Activated CD4-positive, alpha-beta memory T cell treated with anti-CD3 and anti-CD28 coated beads for 36 hours (primary cell): ENCODE measurements at regions not wholly inside any gene's neighbourhood (a gene's known extent, or its start where the extent isn't known, plus 50 kb on each side); places are given as distances from the start of the nearest gene placed in this dataset.
"Not testable (repeated sequence)": the region's sequence is repeated elsewhere in the genome, so short reads cannot be mapped to it uniquely, and the experiment has no call there.

Experiments
- CTCF ChIA-PET: fragments of 350-600 bp; sonication (Branson Sonifier 250); formaldehyde crosslinking; loops from one replicate; lab custom pipeline; 2021; ENCODE audit warnings: antibody characterized with exemption, inconsistent platforms; lab: Charles Lee
- POLR2A ChIA-PET: fragments of 350-600 bp; sonication (Branson Sonifier 250); formaldehyde crosslinking; loops from one replicate; lab custom pipeline; 2021; ENCODE audit warnings: antibody characterized with exemption; lab: Charles Lee
- DNase-seq: peaks from one replicate; pipeline ENCODE4 v3.0.0-alpha.2; 2020
- H3K27ac Mint-ChIP-seq: one replicate; pipeline ENCODE4 v1.8.0; 2021; ENCODE audit warnings: mixed read lengths
- H3K27me3 Mint-ChIP-seq: one replicate; pipeline ENCODE4 v1.8.0; 2021; ENCODE audit warnings: mixed read lengths
- H3K36me3 Mint-ChIP-seq: one replicate; pipeline ENCODE4 v1.8.0; 2021; ENCODE audit warnings: mixed read lengths
- H3K4me1 Mint-ChIP-seq: one replicate; pipeline ENCODE4 v1.8.0; 2021; ENCODE audit warnings: low read depth, mixed read lengths
- H3K4me3 Mint-ChIP-seq: one replicate; pipeline ENCODE4 v1.8.0; 2021; ENCODE audit warnings: mild to moderate bottlenecking, mixed read lengths
- H3K9me3 Mint-ChIP-seq: one replicate; pipeline ENCODE4 v1.8.0; 2021; ENCODE audit warnings: mixed read lengths
- intact Hi-C: fragments of 100-400 bp; cut with micrococcal nuclease; formaldehyde crosslinking; loops from one replicate; pipeline ENCODE4 v1.15.1; 2023

GRCh38 chr20:55417836-55418235 is 587.5 kb downstream of the CBLN4 start:
- H3K27me3 Mint-ChIP-seq, result no peaks in the 10 kb centered on the region
- peaks cover 6% of the 10 kb centered on the region for H3K9me3 Mint-ChIP-seq
- POLR2A ChIA-PET, result no interaction called here
- no peak overlapping the region for H3K27ac Mint-ChIP-seq
- DNase-seq, result no peak
- CTCF ChIA-PET, result no interaction called here
- intact Hi-C loops, result no loop called here
- H3K36me3 Mint-ChIP-seq, result no peaks in the 10 kb centered on the region
- H3K4me1 Mint-ChIP-seq, result no peaks in the 10 kb centered on the region
- no peak overlapping the region for H3K4me3 Mint-ChIP-seq

DNA sequence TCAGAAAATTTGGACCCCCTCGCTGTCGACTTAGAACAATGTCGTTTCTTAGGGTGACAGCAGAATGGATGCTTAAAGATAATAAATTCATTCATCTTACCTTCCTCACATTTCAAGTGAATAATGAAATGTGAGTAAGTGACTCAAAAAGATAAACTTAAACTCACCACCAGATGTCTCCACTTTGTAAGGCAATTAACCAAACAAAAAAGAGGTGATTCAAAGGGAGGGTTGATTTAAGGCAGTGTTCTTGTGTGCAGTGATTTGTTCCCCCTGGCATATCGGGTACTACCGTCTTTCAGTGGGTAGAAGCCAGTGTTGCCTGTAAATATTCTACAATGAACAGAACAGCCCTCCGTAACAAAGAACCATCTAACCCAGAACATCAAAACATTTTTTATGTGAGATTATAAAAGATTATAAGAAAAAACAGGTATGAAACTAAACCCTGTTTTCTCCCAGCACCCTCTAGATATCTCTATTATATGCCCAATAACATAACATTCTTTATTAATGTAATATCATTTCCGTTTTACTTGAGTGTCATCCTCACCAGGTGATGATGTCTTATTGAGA is 589.7 kb downstream of the CBLN4 start:
- Mint-ChIP-seq H3K36me3 (no peaks in the 10 kb centered on the region), H3K4me1 (no peaks in the 10 kb centered on the region), H3K9me3 (peaks cover 8% of the 10 kb centered on the region), H3K27me3 (no peaks in the 10 kb centered on the region), H3K4me3 (no peak overlapping the region), H3K27ac (no peak overlapping the region)
- intact Hi-C loops, result no loop called here
- POLR2A ChIA-PET, result no interaction called here
- no peak for DNase-seq
- CTCF ChIA-PET, result no interaction called here

GRCh38 chr20:55412508-55412907 is 592.8 kb downstream of the CBLN4 start:
- CTCF ChIA-PET, H3K4me3 Mint-ChIP-seq, intact Hi-C loops, H3K36me3 Mint-ChIP-seq, H3K4me1 Mint-ChIP-seq, H3K27ac Mint-ChIP-seq, DNase-seq, POLR2A ChIA-PET, H3K9me3 Mint-ChIP-seq, H3K27me3 Mint-ChIP-seq: not testable (repeated sequence)

GRCh38 chr20:55406891-55407290 is 598.4 kb downstream of the CBLN4 start:
- intact Hi-C loops, result no loop called here
- POLR2A ChIA-PET, result no interaction called here
- peaks cover 12% of the 10 kb centered on the region for H3K9me3 Mint-ChIP-seq
- no peaks in the 10 kb centered on the region for H3K36me3 Mint-ChIP-seq
- H3K27me3 Mint-ChIP-seq, result no peaks in the 10 kb centered on the region
- CTCF ChIA-PET, result no interaction called here
- no peak overlapping the region for H3K27ac Mint-ChIP-seq
- H3K4me3 Mint-ChIP-seq, result no peak overlapping the region
- no peak for DNase-seq
- H3K4me1 Mint-ChIP-seq, result no peaks in the 10 kb centered on the region

DNA sequence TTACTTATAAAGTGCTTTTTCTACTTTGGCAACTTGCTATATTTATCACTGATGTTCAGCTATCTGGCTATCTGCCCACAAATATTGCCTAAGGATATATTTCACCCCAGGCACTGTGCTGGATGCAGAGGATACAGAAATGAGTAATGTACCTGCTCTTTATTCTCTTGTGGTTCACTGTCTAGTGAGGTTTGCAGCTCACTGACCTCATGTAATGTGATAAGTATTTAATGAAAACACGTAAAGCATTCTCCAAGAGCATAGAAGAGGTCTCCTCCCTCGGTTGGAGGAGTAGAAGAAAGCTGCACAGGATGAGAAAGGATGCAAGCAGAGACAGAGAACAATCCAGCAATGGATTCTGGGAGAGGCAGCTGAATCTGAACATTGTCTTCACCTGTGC is 610.7 kb downstream of the CBLN4 start:
- POLR2A ChIA-PET, result no interaction called here
- intact Hi-C loops, result no loop called here
- no peaks in the 10 kb centered on the region for H3K4me1 Mint-ChIP-seq
- DNase-seq, result no peak
- H3K4me3 Mint-ChIP-seq, result no peak overlapping the region
- no peaks in the 10 kb centered on the region for H3K36me3 Mint-ChIP-seq
- peaks cover 15% of the 10 kb centered on the region for H3K9me3 Mint-ChIP-seq
- H3K27me3 Mint-ChIP-seq, result no peaks in the 10 kb centered on the region
- no peak overlapping the region for H3K27ac Mint-ChIP-seq
- CTCF ChIA-PET, result interaction anchor here (0.7 kb wide), 1 partner anchor 16 kb away, joined by 3 read pairs; no protein-coding TSS in a partner anchor

DNA sequence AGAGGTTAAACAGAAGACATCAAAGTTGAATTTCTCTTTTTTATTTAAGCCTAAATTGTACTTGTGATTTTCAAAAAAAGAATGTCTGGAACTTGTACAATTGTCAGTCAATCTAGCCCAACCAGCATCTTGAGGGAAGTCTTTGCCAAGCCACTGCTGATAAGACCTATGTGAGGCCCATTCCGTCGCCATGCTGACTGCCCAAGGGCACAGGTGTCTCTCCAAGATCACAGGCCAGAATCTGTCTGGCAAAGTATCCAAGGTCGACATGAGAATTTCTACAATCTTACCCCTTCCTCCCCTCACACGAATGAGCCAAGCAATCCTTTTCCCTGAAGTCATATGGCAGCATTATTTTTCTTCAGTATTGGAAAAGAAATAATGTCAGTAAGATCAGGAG is 614.5 kb downstream of the CBLN4 start:
- DNase-seq, result no peak
- Mint-ChIP-seq H3K27me3 (no peaks in the 10 kb centered on the region), H3K27ac (no peak overlapping the region), H3K36me3 (no peaks in the 10 kb centered on the region), H3K4me3 (no peak overlapping the region), H3K9me3 (peaks cover 19% of the 10 kb centered on the region), H3K4me1 (no peaks in the 10 kb centered on the region)
- intact Hi-C loops, result no loop called here
- ChIA-PET CTCF (no interaction called here), POLR2A (no interaction called here)

DNA sequence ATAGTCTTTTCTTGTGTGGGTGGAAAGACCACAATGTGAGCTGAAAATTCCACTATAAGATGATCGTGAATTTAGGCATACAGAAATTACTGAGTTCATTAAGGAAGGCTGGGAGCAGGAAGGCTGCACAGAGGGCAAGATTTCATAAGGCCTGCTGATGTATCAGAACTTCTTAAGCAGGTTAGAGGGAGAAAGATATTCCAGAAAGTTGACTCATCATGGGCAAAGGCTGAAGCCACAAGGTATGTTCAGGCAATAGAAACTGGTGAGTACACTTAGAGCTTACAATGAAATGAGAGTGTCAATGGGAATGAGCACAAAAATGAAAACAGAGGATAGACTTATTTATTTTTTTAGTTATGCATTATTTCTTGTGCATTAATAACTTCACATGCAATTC is 618.6 kb downstream of the CBLN4 start:
- POLR2A ChIA-PET, result no interaction called here
- Mint-ChIP-seq H3K27me3 (no peaks in the 10 kb centered on the region), H3K4me1 (no peaks in the 10 kb centered on the region), H3K4me3 (no peak overlapping the region), H3K36me3 (no peaks in the 10 kb centered on the region), H3K9me3 (peaks cover 23% of the 10 kb centered on the region), H3K27ac (no peak overlapping the region)
- no peak for DNase-seq
- intact Hi-C loops, result no loop called here
- CTCF ChIA-PET, result no interaction called here

DNA sequence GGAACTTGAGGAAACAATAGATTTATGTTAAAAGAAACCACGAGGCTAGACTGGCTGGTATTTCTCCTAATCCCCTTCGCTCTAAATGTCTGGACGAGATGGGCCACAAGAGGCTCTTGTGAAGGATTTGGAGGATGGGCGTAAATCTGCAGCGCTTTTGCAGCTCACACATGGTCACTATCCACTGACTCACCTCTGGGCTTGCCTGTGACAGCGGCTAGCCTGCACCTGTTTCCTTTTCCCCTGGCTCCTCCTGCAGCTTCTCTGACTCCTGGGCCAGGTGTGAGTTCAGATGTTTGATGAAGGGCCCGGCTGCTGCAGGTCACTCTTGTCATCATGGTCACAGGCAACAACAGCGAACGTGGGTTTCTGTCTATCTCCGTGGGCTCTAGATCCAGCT is 629.4 kb downstream of the CBLN4 start:
- H3K4me1 Mint-ChIP-seq, result no peaks in the 10 kb centered on the region

DNA sequence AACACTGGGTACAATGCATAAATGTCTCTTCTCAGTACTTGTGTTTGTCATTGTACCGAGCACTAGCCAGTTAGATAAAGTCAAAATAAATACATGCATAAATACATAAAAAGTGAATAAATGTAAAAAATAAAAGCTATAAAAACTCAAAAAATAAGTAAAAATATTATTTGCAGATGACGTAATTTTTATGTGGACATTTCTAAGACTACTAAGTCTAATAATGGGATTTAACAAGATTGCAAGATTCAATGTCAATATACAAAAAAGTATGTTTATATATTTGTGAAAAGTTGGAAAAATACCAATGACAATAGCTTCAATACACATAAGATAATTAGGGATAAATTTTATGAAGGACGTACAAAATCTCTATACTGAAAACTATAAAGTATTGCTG is 639.6 kb downstream of the CBLN4 start:
- CTCF ChIA-PET, result no interaction called here
- POLR2A ChIA-PET, result no interaction called here
- H3K4me1 Mint-ChIP-seq, result no peaks in the 10 kb centered on the region

More for the DNA sequence above, 629.4 kb downstream of the CBLN4 start:
- intact Hi-C loops, result no loop called here
- H3K4me3 Mint-ChIP-seq, result no peak overlapping the region
- H3K36me3 Mint-ChIP-seq, result no peaks in the 10 kb centered on the region
- peaks cover 11% of the 10 kb centered on the region for H3K9me3 Mint-ChIP-seq
- no peaks in the 10 kb centered on the region for H3K27me3 Mint-ChIP-seq
- H3K27ac Mint-ChIP-seq, result no peak overlapping the region
- POLR2A ChIA-PET, result no interaction called here
- CTCF ChIA-PET, result no interaction called here
- DNase-seq, result no peak

DNA sequence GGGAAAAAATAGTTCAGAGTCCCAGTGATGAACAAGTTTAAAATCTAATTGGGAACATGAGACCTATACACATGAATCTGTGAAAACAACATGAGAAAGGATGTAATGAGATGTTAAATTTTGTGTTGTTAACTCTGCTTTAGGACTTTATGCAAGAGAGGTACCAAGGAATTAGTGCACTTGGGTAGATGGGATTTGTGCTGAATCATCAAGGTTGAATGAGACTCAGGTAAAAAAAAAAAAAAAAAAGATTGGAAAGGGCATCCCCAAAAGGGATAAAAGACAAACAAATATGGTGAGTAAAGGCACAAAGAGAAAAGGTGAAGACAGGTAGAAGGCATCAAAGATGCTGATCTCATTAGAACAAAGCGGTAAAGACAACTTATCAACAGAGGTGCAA is 644.4 kb downstream of the CBLN4 start:
- ChIA-PET POLR2A (no interaction called here), CTCF (no interaction called here)
- DNase-seq, result no peak
- Mint-ChIP-seq H3K27me3 (no peaks in the 10 kb centered on the region), H3K27ac (no peak overlapping the region), H3K4me1 (no peaks in the 10 kb centered on the region), H3K4me3 (no peak overlapping the region), H3K9me3 (peaks cover 19% of the 10 kb centered on the region), H3K36me3 (no peaks in the 10 kb centered on the region)
- intact Hi-C loops, result no loop called here

More for the DNA sequence above, 639.6 kb downstream of the CBLN4 start:
- Mint-ChIP-seq H3K36me3 (no peaks in the 10 kb centered on the region), H3K27ac (no peak overlapping the region), H3K9me3 (peaks cover 20% of the 10 kb centered on the region), H3K27me3 (no peaks in the 10 kb centered on the region), H3K4me3 (no peak overlapping the region)
- intact Hi-C loops, result no loop called here
- no peak for DNase-seq

DNA sequence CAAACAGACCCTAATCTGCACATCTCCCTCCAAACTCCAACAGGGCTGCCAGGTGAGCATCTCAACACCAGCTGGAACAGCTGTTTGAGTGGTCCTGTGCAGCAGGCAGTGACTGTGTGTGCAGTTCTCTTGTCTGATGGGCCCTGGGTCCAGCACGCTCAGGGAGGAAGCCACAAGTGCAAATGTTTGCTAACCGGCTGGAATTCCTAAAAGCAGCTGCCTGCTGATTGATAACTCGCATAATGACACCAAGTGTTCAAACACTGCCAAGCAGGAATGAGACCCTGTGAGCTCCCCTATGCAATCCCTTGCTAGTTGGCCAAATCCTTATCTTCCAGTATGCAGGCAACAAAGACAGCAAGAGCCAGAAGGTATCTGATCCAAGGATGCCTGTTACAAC is 650.6 kb downstream of the CBLN4 start:
- Mint-ChIP-seq H3K4me1 (no peaks in the 10 kb centered on the region), H3K4me3 (no peak overlapping the region), H3K27me3 (no peaks in the 10 kb centered on the region), H3K36me3 (no peaks in the 10 kb centered on the region), H3K27ac (no peak overlapping the region), H3K9me3 (peaks cover 19% of the 10 kb centered on the region)
- no peak for DNase-seq
- CTCF ChIA-PET, result no interaction called here
- POLR2A ChIA-PET, result no interaction called here
- intact Hi-C loops, result no loop called here

DNA sequence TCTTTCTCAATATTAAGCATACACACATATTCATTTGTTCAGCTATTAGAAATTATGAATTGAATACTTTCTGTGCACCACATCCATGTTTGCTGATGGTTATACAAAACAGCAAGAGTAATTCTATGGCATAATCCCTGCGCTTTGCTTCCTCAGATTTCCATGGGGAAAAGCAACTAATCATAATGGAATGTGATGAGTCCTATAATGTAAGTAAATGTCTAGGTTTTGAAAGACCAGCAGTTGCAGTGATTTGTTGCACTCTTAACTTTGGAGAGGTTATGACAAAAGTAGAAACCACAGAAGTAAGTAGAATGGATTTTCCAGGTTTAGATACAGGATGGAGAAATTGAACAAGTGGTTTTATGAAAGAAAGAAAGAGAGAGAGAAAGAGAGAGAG is 652.1 kb downstream of the CBLN4 start:
- Mint-ChIP-seq H3K4me1 (no peaks in the 10 kb centered on the region), H3K36me3 (no peaks in the 10 kb centered on the region), H3K9me3 (peaks cover 21% of the 10 kb centered on the region), H3K27ac (no peak overlapping the region), H3K4me3 (no peak overlapping the region), H3K27me3 (no peaks in the 10 kb centered on the region)
- CTCF ChIA-PET, result no interaction called here
- no peak for DNase-seq
- intact Hi-C loops, result no loop called here
- POLR2A ChIA-PET, result no interaction called here

- intact Hi-C loops, result no loop called here
- no peak for DNase-seq
- no peaks in the 10 kb centered on the region for H3K36me3 Mint-ChIP-seq
- peaks cover 16% of the 10 kb centered on the region for H3K9me3 Mint-ChIP-seq
- ChIA-PET POLR2A (no interaction called here), CTCF (no interaction called here)
- H3K4me3 Mint-ChIP-seq, result no peak overlapping the region
- no peak overlapping the region for H3K27ac Mint-ChIP-seq
- no peaks in the 10 kb centered on the region for H3K4me1 Mint-ChIP-seq
- no peaks in the 10 kb centered on the region for H3K27me3 Mint-ChIP-seq
Observed at GRCh38 chr20:55348223-55348622, 657.1 kb downstream of the CBLN4 start.
